OCI-LY7 (cell line): ENCODE measurements at regions not wholly inside any gene's neighbourhood (a gene's known extent, or its start where the extent isn't known, plus 50 kb on each side); places are given as distances from the start of the nearest gene placed in this dataset.

Experiments
- BruUV-seq: library from RNA; stranded (reverse); fragments of 400-500 nt; replicated peaks from 2 replicates; lab custom pipeline; 2021; lab: Mats Ljungman, UMichigan
- CTCF ChIA-PET: fragments of 300-600 bp; sonication (Branson Sonifier 250); formaldehyde crosslinking; loops from one replicate; lab custom pipeline; 2022; ENCODE audit warnings: antibody characterized with exemption; ENCODE audit not compliant: unreplicated experiment; lab: Charles Lee
- POLR2A ChIA-PET: fragments of 300-600 bp; sonication (Branson Sonifier 250); formaldehyde crosslinking; loops from one replicate; lab custom pipeline; 2022; ENCODE audit warnings: antibody characterized with exemption; lab: Charles Lee
- DNase-seq: peaks from one replicate; pipeline ENCODE4 v3.0.0-alpha.2; 2015; ENCODE audit warnings: low spot score
- H2AFZ ChIP-seq: fragments of 200-600 bp; sonication (generic), shearing (Covaris generic); 2 replicates; pipeline ENCODE4 v1.6.1; 2014; ENCODE audit warnings: mild to moderate bottlenecking, antibody characterized with exemption, low read length, moderate library complexity
- H3K27ac ChIP-seq: fragments of 200-600 bp; sonication (generic); 2 replicates; pipeline ENCODE4 v1.5.1; 2014; ENCODE audit warnings: mixed run types, low read depth, mild to moderate bottlenecking, moderate library complexity, low read length, inconsistent platforms; ENCODE audit not compliant: poor library complexity, severe bottlenecking
- H3K36me3 ChIP-seq: fragments of 200-600 bp; sonication (generic); 2 replicates; pipeline ENCODE4 v1.6.1; 2014; ENCODE audit warnings: mild to moderate bottlenecking, antibody characterized with exemption, low read length, moderate library complexity, mixed read lengths; ENCODE audit not compliant: insufficient read depth
- H3K4me1 ChIP-seq: fragments of 200-600 bp; sonication (generic); 2 replicates; pipeline ENCODE4 v1.5.1; 2014; ENCODE audit warnings: mild to moderate bottlenecking, low read length; ENCODE audit not compliant: insufficient read depth, poor library complexity, severe bottlenecking
- H3K4me2 ChIP-seq: fragments of 200-600 bp; sonication (generic); 2 replicates; pipeline ENCODE4 v1.6.1; 2014; ENCODE audit warnings: mild to moderate bottlenecking, low read length
- H3K4me3 ChIP-seq: fragments of 200-600 bp; sonication (generic); 2 replicates; pipeline ENCODE4 v1.5.1; 2014; ENCODE audit warnings: mild to moderate bottlenecking, low read depth, low read length; ENCODE audit not compliant: poor library complexity, severe bottlenecking
- H3K79me2 ChIP-seq: fragments of 200-600 bp; sonication (generic); 2 replicates; pipeline ENCODE4 v1.6.1; 2016; ENCODE audit warnings: low read depth, mild to moderate bottlenecking, low read length, moderate library complexity, mixed read lengths; ENCODE audit not compliant: insufficient read depth
- H3K9me2 ChIP-seq: fragments of 200-600 bp; sonication (generic); 2 replicates; pipeline ENCODE4 v1.6.1; 2016; ENCODE audit warnings: mild to moderate bottlenecking, low read length, mixed read lengths; ENCODE audit not compliant: insufficient read depth
- H3K9me3 ChIP-seq: fragments of 200-600 bp; sonication (generic); 2 replicates; pipeline ENCODE4 v1.6.1; 2014; ENCODE audit warnings: mild to moderate bottlenecking, mixed run types, low read length, mixed read lengths
- H4K20me1 ChIP-seq: fragments of 200-600 bp; sonication (generic); 2 replicates; pipeline ENCODE4 v1.6.1; 2014; ENCODE audit warnings: mild to moderate bottlenecking, antibody characterized with exemption, low read length, moderate library complexity, mixed read lengths; ENCODE audit not compliant: insufficient read depth
- EZH2phosphoT487 ChIP-seq: fragments of 200-600 bp; sonication (generic); IDR thresholded peaks from 2 replicates; pipeline ENCODE4 v1.6.1; 2018; ENCODE audit warnings: low read depth, borderline replicate concordance, mild to moderate bottlenecking, mixed run types, antibody characterized with exemption, low read length, moderate library complexity, mixed read lengths
- intact Hi-C: fragments of 100-400 bp; cut with micrococcal nuclease; formaldehyde crosslinking; loops from one replicate; pipeline ENCODE4 v1.10.0; 2022; ENCODE audit not compliant: unreplicated experiment
- TF ChIP-seq, protein P1 (sequence below): fragments of 200-600 bp; sonication (generic); conservative IDR thresholded peaks from 2 replicates; pipeline ENCODE4 v1.5.1; 2014; ENCODE audit warnings: mild to moderate bottlenecking, antibody characterized with exemption, low read length, moderate library complexity, mixed read lengths

DNA sequence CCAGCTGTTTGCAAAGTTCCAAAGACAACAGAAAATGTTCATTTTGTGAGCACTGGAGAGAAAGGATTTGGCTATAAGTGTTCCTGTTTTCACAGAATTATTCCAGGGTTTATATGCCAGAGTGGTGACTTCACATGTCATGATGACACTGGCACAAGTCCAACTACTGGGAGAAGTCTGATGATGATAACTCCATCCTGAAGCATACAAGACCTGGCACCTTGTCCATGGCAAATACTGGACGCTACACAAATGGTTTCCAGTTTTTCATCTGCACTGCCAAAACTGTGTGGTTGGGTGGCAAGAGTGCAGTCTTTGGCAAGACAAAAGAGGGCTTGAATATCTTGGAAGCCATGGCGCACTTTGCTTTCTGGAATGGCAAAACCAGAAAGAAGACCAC lies 385.0 kb downstream of the CDH11 start:
- CTCF ChIA-PET: no interaction called here
- Histone ChIP-seq H3K36me3 (no peaks in the 10 kb centered on the region), H4K20me1 (no peaks in the 10 kb centered on the region), H3K27ac (no peak overlapping the region), H3K9me3 (no peaks in the 10 kb centered on the region), H3K79me2 (no peaks in the 10 kb centered on the region), H2AFZ (no peak overlapping the region), H3K4me3 (no peak overlapping the region), H3K4me2 (no peak overlapping the region), H3K4me1 (no peaks in the 10 kb centered on the region), H3K9me2 (no peaks in the 10 kb centered on the region)
- TF ChIP-seq, protein P1, sequence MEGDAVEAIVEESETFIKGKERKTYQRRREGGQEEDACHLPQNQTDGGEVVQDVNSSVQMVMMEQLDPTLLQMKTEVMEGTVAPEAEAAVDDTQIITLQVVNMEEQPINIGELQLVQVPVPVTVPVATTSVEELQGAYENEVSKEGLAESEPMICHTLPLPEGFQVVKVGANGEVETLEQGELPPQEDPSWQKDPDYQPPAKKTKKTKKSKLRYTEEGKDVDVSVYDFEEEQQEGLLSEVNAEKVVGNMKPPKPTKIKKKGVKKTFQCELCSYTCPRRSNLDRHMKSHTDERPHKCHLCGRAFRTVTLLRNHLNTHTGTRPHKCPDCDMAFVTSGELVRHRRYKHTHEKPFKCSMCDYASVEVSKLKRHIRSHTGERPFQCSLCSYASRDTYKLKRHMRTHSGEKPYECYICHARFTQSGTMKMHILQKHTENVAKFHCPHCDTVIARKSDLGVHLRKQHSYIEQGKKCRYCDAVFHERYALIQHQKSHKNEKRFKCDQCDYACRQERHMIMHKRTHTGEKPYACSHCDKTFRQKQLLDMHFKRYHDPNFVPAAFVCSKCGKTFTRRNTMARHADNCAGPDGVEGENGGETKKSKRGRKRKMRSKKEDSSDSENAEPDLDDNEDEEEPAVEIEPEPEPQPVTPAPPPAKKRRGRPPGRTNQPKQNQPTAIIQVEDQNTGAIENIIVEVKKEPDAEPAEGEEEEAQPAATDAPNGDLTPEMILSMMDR: no peak
- no peak for DNase-seq
- no TSS peak for BruUV-seq
- intact Hi-C loops: no loop called here
- POLR2A ChIA-PET: no interaction called here

DNA sequence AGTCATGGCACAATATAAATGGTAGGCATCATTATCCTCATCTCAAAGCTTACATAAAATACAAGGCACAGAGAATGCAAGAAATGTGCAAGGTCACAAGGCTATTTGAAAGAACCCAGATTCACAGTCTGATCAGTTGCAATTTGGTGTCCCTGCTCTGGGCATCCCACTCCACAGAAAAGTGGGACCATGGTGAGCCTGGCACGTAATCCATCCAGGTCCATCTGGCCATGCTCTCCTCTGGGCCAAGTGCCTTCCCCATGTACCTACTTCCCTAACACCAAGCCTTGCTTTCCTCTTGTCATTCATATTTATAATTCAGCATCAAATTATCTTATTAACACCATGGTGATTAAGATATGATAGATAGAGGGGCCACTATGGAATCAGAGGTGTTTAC lies 390.0 kb downstream of the CDH11 start:
- no peaks in the 10 kb centered on the region for H3K79me2 ChIP-seq

DNA sequence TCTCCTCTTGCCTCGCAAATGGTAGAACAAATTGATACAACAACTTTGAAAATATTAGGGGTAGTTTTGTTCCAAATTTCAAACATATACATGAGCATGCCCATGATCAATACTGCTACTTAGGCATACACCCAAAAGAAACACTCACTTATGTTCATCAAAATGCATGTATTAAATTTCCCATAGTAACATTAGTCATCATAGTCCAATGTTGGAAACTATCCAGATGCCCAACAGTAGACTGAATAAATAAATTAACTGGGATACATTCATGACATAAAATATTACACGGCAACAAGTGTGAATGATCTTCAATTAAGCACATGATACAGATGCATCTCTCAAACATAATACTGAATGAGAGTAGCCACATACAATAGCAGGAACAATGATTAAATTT lies 391.6 kb downstream of the CDH11 start:
- CTCF ChIA-PET: no interaction called here
- no peaks in the 10 kb centered on the region for H3K9me2 ChIP-seq

More for the DNA sequence above, 390.0 kb downstream of the CDH11 start:
- Histone ChIP-seq H3K4me3 (no peak overlapping the region), H3K9me3 (no peaks in the 10 kb centered on the region), H2AFZ (no peak overlapping the region), H3K9me2 (no peaks in the 10 kb centered on the region), H4K20me1 (no peaks in the 10 kb centered on the region), H3K4me2 (no peak overlapping the region), H3K4me1 (no peaks in the 10 kb centered on the region), H3K27ac (no peak overlapping the region), H3K36me3 (no peaks in the 10 kb centered on the region)
- CTCF ChIA-PET: no interaction called here
- no peak for DNase-seq
- POLR2A ChIA-PET: no interaction called here
- no peak for TF ChIP-seq EZH2phosphoT487
- TF ChIP-seq, protein P1: no peak
- intact Hi-C loops: no loop called here
- no TSS peak for BruUV-seq

More for the DNA sequence above, 391.6 kb downstream of the CDH11 start:
- intact Hi-C loops: no loop called here
- Histone ChIP-seq H3K9me3 (no peaks in the 10 kb centered on the region), H4K20me1 (no peaks in the 10 kb centered on the region), H3K4me3 (no peak overlapping the region), H3K27ac (no peak overlapping the region), H3K79me2 (no peaks in the 10 kb centered on the region), H3K4me1 (no peaks in the 10 kb centered on the region), H3K36me3 (no peaks in the 10 kb centered on the region), H2AFZ (no peak overlapping the region), H3K4me2 (no peak overlapping the region)
- POLR2A ChIA-PET: no interaction called here
- TF ChIP-seq, protein P1: no peak
- TF ChIP-seq EZH2phosphoT487: no peak
- BruUV-seq: no TSS peak
- DNase-seq: no peak
